GM21381 (cell line): ENCODE measurements at regions not wholly inside any gene's neighbourhood (a gene's known extent, or its start where the extent isn't known, plus 50 kb on each side); places are given as distances from the start of the nearest gene placed in this dataset.

Experiments
- ATAC-seq: cut with Tn5 transposase; IDR thresholded peaks from one replicate; pipeline ENCODE4 v1.9.1; 2021; ENCODE audit warnings: mild to moderate bottlenecking, moderate library complexity; ENCODE audit not compliant: unreplicated experiment

DNA sequence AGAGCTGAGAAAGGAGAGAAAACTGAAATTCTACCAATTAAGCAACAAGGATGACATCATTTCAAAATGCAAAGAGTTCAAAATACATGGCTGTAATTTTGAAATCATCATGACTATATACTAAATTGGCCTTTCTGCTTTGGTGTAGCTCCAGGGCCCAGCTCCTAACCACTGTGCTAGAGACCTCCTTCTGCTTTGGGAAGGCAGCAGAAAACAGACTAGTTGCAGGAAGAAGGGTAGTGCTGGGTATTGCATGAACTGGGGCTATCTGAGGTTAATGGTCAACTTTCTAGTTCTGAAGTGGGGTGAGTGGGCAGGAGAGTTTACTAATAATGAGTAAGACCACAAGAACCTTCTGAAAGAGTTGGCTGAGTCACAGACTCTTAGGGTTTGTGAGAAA is 66.2 kb downstream of the PTGER2 start:
- ATAC-seq = peak; percentile 100
